ENCODE measurements at regions not wholly inside any gene's neighbourhood (a gene's known extent, or its start where the extent isn't known, plus 50 kb on each side); places are given as distances from the start of the nearest gene placed in this dataset.
"Not testable (repeated sequence)": the region's sequence is repeated elsewhere in the genome, so short reads cannot be mapped to it uniquely, and the experiment has no call there.

- H3K27ac ChIP-seq (ENCODE audit: low read depth in 2 of 2, low read length in 1 of 2); DNase-seq: not testable (repeated sequence)
These were observed 154.5 kb downstream of the BCL2L11 start for GRCh38 chr2:111275047-111275853.

GRCh38 chr2:111275854-111276171 lies 155.1 kb downstream of the BCL2L11 start:
- H3K9me3 ChIP-seq; H3K4me3 ChIP-seq (ENCODE audit: low read depth in 2 of 2, low read length in 1 of 2); POLR2A ChIA-PET; H3K79me2 ChIP-seq (ENCODE audit: insufficient read depth); H3K36me3 ChIP-seq (replicated peaks in 1 of 2; ENCODE audit: control insufficient read depth in 1 of 2, insufficient read depth in 2 of 2, low read length in 1 of 2); CTCF ChIA-PET; H3K4me2 ChIP-seq; H3K4me1 ChIP-seq (ENCODE audit: control insufficient read depth in 1 of 2, insufficient read depth in 2 of 2, low read depth in 1 of 2, low read length in 1 of 2); H3F3A ChIP-seq (replicated peaks; ENCODE audit: insufficient read depth); H3K27ac ChIP-seq (ENCODE audit: low read depth in 2 of 2, low read length in 1 of 2); H3K9me2 ChIP-seq; DNase-seq; H3K27me3 ChIP-seq (ENCODE audit: insufficient read depth); H3K9ac ChIP-seq; H2AFZ ChIP-seq (ENCODE audit: low read depth); H4K20me1 ChIP-seq (ENCODE audit: insufficient read depth): not testable (repeated sequence)
- 94% methylated on average over 2 of the region's 3 CpGs for WGBS (ENCODE audit: low lambda C conversion rate)

More at GRCh38 chr2:111275047-111275853, 154.5 kb downstream of the BCL2L11 start:
- H4K20me1 ChIP-seq (ENCODE audit: insufficient read depth); H2AFZ ChIP-seq (ENCODE audit: low read depth); H3K27me3 ChIP-seq (ENCODE audit: insufficient read depth); H3K79me2 ChIP-seq (ENCODE audit: insufficient read depth); H3K9me2 ChIP-seq; H3F3A ChIP-seq (replicated peaks; ENCODE audit: insufficient read depth); H3K9me3 ChIP-seq; H3K36me3 ChIP-seq (replicated peaks in 1 of 2; ENCODE audit: control insufficient read depth in 1 of 2, insufficient read depth in 2 of 2, low read length in 1 of 2); POLR2A ChIA-PET; H3K4me2 ChIP-seq; CTCF ChIA-PET; H3K4me3 ChIP-seq (ENCODE audit: low read depth in 2 of 2, low read length in 1 of 2); H3K4me1 ChIP-seq (ENCODE audit: control insufficient read depth in 1 of 2, insufficient read depth in 2 of 2, low read depth in 1 of 2, low read length in 1 of 2); H3K9ac ChIP-seq: not testable (repeated sequence)
- WGBS (ENCODE audit: low lambda C conversion rate), result 93% methylated on average over 10 of the region's 15 CpGs

DNA sequence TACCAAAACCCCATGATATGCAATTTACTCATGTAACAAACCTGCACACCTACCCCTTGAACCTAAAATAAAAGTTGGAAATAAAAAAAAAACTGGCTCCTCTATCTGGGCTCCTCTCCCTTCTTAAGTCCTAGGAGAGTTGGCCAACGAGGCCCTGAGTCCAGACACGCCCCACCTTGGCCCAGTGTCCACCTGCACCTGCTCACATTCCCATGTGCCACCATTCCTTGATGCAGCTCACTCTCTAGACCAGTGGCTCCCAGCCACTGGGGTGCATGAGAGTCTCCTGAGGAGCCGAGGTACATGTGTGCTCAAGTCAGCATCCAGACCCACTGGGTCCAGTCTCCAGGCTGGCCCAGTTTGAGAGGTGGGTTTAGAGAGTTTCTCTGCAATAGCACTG lies 157.4 kb downstream of the BCL2L11 start:
- CTCF ChIA-PET; DNase-seq; H3K4me1 ChIP-seq (ENCODE audit: control insufficient read depth in 1 of 2, insufficient read depth in 2 of 2, low read depth in 1 of 2, low read length in 1 of 2); POLR2A ChIA-PET; H3K9me2 ChIP-seq; H3K9me3 ChIP-seq; H2AFZ ChIP-seq (ENCODE audit: low read depth); H3K4me2 ChIP-seq; H3K27me3 ChIP-seq (ENCODE audit: insufficient read depth); H3K9ac ChIP-seq; H3K79me2 ChIP-seq (ENCODE audit: insufficient read depth); H3F3A ChIP-seq (replicated peaks; ENCODE audit: insufficient read depth); H3K4me3 ChIP-seq (ENCODE audit: low read depth in 2 of 2, low read length in 1 of 2); H4K20me1 ChIP-seq (ENCODE audit: insufficient read depth); H3K36me3 ChIP-seq (replicated peaks in 1 of 2; ENCODE audit: control insufficient read depth in 1 of 2, insufficient read depth in 2 of 2, low read length in 1 of 2); H3K27ac ChIP-seq (ENCODE audit: low read depth in 2 of 2, low read length in 1 of 2): not testable (repeated sequence)
- no CpG with 5 or more reads among the region's 3 CpGs for WGBS (ENCODE audit: low lambda C conversion rate)

GRCh38 chr2:111280709-111281286 lies 160.1 kb downstream of the BCL2L11 start:
- CTCF ChIA-PET; H3K9me2 ChIP-seq; H4K20me1 ChIP-seq (ENCODE audit: insufficient read depth); H3K4me2 ChIP-seq; H3K27ac ChIP-seq (ENCODE audit: low read depth in 2 of 2, low read length in 1 of 2); H2AFZ ChIP-seq (ENCODE audit: low read depth); H3K36me3 ChIP-seq (replicated peaks in 1 of 2; ENCODE audit: control insufficient read depth in 1 of 2, insufficient read depth in 2 of 2, low read length in 1 of 2); DNase-seq; H3K9me3 ChIP-seq; H3K27me3 ChIP-seq (ENCODE audit: insufficient read depth); H3K9ac ChIP-seq; H3K79me2 ChIP-seq (ENCODE audit: insufficient read depth); POLR2A ChIA-PET; H3F3A ChIP-seq (replicated peaks; ENCODE audit: insufficient read depth); H3K4me3 ChIP-seq (ENCODE audit: low read depth in 2 of 2, low read length in 1 of 2); H3K4me1 ChIP-seq (ENCODE audit: control insufficient read depth in 1 of 2, insufficient read depth in 2 of 2, low read depth in 1 of 2, low read length in 1 of 2): not testable (repeated sequence)
- no CpG with 5 or more reads among the region's 6 CpGs for WGBS (ENCODE audit: low lambda C conversion rate)

GRCh38 chr2:111282162-111282561 lies 161.4 kb downstream of the BCL2L11 start:
- CTCF ChIA-PET; H4K20me1 ChIP-seq (ENCODE audit: insufficient read depth); DNase-seq: not testable (repeated sequence)

DNA sequence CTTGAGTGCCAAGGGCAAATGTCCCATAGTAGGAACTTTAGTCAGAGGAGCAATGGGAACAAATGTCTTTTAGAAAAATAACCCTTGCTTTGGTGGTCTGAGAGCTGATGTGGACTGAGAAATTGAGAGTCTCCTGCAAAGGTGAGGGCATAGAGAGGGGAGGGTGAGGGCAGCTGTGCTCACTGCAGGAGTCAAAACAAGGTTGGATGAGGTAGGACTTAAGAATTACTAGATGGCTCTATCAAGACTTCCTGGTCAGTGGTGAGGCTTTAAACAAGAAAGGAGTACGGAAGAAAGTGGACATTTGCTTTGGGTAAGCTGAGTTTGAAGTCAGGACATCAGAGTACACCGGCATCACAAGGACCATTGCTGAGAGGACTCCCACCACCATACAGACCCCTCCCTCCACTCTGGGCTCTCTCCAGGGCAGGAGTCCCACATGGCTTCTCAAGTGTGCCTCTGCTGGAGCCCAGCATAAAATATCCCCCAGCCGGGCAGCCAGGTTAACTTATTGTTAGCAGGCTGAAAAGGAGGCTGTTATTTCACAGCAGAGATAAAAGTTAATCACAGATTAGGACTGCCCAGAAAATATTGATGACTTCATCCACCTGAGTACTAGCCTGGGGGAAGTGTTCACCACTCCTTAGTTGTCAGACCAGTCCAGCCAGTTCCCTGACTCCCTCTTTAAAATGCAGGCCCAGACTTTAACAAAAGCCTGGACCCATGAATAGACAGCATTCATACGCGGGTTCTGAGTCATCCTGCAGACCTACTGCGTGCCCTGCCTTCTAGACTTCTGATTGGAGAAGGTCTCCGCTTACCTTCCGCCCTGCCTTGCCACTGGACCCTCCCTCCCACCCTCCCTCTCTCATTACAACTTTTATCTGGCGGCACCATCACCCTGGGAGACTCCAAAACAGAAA lies 167.2 kb downstream of the BCL2L11 start:
- H3K4me1 ChIP-seq (ENCODE audit: control insufficient read depth in 1 of 2, insufficient read depth in 2 of 2, low read depth in 1 of 2, low read length in 1 of 2); POLR2A ChIA-PET; H3K9me2 ChIP-seq; H3K27ac ChIP-seq (ENCODE audit: low read depth in 2 of 2, low read length in 1 of 2); CTCF ChIA-PET; H3F3A ChIP-seq (replicated peaks; ENCODE audit: insufficient read depth); H3K9me3 ChIP-seq; H4K20me1 ChIP-seq (ENCODE audit: insufficient read depth); H3K4me3 ChIP-seq (ENCODE audit: low read depth in 2 of 2, low read length in 1 of 2); H3K4me2 ChIP-seq; H3K36me3 ChIP-seq (replicated peaks in 1 of 2; ENCODE audit: control insufficient read depth in 1 of 2, insufficient read depth in 2 of 2, low read length in 1 of 2); H3K79me2 ChIP-seq (ENCODE audit: insufficient read depth); DNase-seq; H2AFZ ChIP-seq (ENCODE audit: low read depth); H3K9ac ChIP-seq; H3K27me3 ChIP-seq (ENCODE audit: insufficient read depth): not testable (repeated sequence)
- whole genome bisulfite sequencing (ENCODE audit: low lambda C conversion rate), result 83% methylated on average over 6 of the region's 9 CpGs

More at GRCh38 chr2:111282162-111282561, 161.4 kb downstream of the BCL2L11 start:
- H2AFZ ChIP-seq (ENCODE audit: low read depth); H3K9ac ChIP-seq; H3K9me2 ChIP-seq; H3K36me3 ChIP-seq (replicated peaks in 1 of 2; ENCODE audit: control insufficient read depth in 1 of 2, insufficient read depth in 2 of 2, low read length in 1 of 2); H3K27me3 ChIP-seq (ENCODE audit: insufficient read depth); H3K4me2 ChIP-seq; H3K4me1 ChIP-seq (ENCODE audit: control insufficient read depth in 1 of 2, insufficient read depth in 2 of 2, low read depth in 1 of 2, low read length in 1 of 2); POLR2A ChIA-PET; H3K9me3 ChIP-seq; H3F3A ChIP-seq (replicated peaks; ENCODE audit: insufficient read depth); H3K27ac ChIP-seq (ENCODE audit: low read depth in 2 of 2, low read length in 1 of 2); H3K4me3 ChIP-seq (ENCODE audit: low read depth in 2 of 2, low read length in 1 of 2); H3K79me2 ChIP-seq (ENCODE audit: insufficient read depth): not testable (repeated sequence)
- WGBS (ENCODE audit: low lambda C conversion rate), result no CpG with 5 or more reads among the region's 5 CpGs
